Stimulated activated CD4-positive, alpha-beta T cell treated with anti-CD3 and anti-CD28 coated beads, Interleukin-1b, Interleukin-23, amount 100 ng/mL, for 24 hours (primary cell): ENCODE measurements at regions not wholly inside any gene's neighbourhood (a gene's known extent, or its start where the extent isn't known, plus 50 kb on each side); places are given as distances from the start of the nearest gene placed in this dataset.
"Not testable (repeated sequence)": the region's sequence is repeated elsewhere in the genome, so short reads cannot be mapped to it uniquely, and the experiment has no call there.

Experiments used
- DNase-seq, 4 experiments: peaks; one replicate each; pipeline ENCODE4 v3.0.0-alpha.2; 2020; ENCODE audit warnings: low read depth in 4 of 4, low spot score in 1 of 4

DNA sequence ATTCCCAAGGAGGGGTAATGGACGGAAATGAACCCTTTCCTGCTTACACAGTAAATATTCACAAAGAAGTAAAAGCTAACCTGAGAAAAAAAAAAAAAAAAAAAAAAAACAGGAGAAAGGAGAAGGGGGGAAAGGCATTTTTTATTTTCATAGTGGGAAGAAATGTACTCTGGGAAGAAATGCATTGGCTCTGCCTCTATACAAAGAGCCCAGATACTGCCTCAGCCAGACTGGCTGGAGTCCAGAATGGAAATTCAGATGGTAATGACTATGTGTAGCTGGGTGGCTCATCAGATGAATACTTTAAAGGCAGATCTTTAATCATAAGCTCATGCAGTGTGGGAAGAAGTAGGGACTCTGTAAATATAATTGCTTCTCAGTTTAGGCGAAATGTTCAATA lies 124.9 kb upstream of the ZNF608 start:
- no peak for DNase-seq

DNA sequence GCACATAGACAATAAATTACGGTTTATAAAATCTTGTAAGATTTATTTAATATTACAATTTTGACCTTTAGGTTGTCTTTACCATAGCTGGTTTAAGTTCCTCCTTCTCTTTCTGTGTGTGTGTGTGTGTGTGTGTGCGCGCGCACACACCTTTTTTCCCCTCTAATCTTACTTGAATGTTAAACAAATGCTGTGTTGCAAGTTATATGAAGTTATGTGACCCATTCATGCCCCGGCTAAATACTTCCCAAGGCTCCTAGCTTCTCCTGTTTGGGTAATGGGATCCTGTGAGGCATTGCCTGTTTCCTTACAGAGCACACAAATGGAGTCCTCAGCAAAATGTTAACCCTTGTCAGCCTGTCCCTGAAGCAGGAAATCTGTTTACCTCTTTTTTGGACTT lies 125.6 kb upstream of the ZNF608 start:
- DNase-seq: no peak

DNA sequence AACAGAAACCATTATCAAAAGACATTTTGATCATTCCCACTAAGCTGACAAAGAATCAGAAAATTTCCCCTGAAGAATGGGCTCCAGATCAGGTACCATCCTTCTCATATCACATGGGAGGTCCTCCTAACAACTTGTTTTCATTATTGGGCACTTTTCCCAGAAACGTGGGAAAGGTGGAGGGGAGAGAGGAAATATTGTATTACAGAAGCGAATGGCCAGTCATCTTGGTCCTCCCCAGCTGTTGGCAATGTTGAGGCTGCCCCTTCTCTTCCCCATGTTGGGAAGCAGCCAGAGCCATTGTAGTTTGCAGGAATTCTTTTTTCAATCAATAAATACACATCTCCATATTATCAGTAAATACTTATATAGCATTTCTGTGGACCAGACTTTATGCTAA lies 126.2 kb upstream of the ZNF608 start:
- DNase-seq: no peak

DNA sequence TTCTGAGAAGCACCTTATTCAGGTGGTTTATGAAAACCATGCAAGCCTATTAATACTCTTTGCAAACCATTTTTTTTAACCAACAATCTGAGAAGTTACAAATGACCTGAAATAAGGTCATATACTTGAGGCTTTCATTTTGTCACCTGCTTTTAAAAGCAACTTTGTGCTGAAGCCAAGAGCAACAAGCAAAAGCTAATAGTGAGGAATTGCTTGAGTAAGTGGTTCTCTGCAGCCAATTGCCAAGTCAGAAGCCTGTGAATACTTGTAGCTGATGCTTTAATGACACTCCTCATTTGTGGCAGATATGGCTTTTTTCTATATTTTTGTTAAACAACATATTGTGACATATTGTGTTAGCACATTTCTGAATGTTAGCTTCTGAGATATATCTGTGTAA lies 126.7 kb upstream of the ZNF608 start:
- no peak for DNase-seq

DNA sequence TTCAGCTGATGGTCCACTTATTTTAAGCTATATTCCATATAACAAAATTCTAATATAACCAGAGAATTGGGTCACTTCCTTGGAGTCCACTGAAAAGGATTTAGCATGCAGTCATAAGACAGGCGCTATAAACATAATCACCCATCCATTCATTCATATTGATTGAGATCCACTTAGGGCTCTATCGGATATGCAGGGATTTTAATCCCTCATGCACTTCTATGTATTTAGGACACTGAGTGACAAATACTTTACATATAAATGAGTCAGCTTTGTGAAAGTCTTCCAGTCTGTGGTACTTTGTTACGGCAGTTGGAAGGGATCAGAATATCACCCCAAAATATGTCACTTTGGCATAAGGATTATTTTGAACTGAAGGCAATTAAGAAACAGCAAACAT lies 127.3 kb upstream of the ZNF608 start:
- DNase-seq: no peak

DNA sequence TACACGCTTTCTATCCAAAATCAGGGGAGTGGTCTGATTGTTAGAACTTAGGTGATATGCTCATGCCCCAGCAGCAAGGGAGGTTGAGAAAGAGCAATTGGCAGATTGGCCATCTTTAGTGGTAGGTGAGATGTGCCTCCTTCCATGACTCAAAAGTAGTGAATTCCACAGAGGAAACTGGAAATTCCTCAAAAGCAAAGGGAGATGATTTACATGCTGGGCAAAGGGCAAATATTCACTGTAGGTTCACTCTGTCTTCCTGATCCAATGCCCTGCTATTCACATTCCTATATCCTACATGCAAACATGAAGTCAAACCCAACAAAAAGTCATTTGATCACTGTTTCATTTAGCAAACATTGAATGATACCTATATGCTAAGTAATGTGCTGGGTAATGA lies 130.1 kb upstream of the ZNF608 start:
- no peak for DNase-seq

DNA sequence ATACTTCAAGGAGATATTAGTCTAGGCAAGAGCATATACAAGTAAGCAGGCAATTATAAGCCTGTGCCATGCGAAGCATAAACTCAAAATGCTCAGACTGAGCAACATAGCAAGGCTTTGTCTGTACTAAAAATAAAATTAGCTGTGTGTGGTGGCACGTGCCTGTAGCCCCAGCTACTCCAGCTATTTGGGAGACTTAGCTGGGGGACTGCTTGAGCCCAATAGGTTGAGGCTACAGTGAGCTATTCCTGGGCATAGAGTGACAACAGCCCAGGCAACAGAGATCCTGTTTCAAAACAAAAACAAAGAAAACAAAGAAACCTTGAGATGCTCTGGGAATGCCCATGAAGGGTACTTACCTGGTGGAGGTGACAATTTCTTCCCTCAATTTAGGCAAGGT lies 130.5 kb upstream of the ZNF608 start:
- no peak for DNase-seq

DNA sequence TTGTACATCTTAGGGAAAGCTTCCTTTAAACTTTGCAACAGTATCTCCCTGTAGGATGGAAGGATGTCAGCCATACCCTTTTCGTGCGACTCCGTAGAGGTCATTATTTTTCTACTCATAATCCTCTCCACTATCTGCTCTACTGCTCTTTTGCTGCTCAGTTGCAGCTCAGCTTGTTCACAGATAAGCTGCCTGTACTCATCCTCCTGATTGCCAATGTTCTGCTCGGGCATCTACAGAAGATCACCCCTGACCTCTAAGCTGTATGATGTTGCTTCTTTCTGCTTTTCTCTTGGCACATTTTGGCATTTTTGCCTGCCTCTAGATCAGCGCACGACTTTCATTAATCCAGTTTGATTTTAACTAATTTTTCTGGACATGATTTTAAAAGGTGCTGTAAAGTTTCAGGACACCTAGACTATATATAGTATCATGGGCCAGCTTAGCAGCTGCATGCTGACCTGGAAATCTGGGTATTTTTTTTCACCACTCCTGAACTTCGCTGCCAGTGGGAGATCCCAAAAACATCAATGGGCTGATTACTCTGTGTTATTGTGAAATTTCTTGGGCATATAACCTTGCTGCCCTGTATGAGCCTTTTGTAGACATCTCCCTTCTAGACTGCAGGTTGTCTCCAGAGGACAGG lies 131.2 kb upstream of the ZNF608 start:
- DNase-seq: no peak

DNA sequence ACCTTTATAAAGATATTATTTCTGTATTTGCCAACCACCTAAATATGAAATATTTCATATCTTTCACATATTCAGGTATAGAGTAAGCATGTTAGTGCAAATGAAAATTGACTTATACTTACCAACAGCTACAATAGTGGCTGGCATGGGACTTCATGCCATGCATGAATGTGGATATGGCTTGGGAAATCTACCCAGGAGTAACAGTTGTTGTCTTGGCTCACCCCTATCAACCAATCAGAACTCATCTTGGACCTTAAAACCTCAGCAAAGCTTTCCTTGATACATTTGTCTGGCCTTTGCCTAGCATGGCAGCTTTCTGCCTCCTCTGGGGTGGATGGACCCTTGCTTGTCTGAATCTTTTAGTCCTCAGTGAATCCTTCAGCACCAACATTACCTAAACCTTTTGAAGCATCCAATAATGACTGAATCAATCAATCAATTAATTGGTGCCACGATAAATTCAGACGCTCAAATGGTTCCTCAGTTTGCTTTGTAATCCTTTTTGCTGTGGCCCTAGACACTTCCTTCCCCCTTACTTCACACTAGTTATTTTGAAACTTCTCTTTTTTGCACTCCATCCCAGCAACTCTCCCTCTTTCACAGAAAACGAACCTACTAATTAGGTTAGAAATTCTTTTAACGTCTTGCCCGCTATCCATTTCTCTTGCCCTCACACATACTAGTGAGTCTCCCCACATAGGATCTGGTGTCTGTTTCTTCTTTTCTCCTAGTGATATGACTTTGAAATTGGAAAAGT lies 132.3 kb upstream of the ZNF608 start:
- no peak for DNase-seq

DNA sequence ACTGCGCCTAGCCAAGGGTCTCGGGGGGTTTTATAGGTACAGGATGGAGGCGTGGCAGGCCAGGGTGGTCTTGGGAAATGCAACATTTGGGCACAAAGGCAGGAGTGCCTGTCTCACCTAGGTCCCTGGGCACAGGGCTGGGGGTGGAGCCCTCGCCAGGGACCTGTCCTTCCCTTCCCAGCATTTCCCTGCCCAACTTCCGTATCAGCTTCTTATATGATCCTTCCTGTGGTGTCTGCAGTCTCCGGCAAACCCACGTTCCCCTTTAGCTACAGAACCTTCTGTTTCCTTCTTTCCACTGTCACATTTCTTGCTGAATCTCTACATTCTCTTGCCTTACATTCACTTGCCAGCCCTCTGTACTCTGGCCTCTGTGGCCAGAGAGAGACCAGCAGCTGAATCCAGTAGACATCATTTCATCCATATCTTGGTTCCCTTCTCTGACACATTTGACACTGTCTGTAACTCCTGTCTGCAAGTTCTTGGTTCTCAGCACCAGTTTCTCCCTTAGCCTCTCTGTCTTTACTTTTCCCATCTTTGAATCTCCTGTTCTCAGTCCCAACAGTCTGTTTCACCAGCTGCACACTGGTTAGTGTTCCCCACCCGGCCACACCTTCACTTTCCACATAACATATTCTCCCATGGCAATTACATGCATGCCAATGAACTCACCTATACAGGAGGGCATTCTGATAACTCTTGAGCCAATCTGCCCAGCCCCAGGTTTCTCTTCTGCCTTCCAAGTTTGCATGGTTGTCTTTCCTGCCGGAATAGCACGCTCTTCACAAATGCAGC lies 134.7 kb upstream of the ZNF608 start:
- DNase-seq: no peak

DNA sequence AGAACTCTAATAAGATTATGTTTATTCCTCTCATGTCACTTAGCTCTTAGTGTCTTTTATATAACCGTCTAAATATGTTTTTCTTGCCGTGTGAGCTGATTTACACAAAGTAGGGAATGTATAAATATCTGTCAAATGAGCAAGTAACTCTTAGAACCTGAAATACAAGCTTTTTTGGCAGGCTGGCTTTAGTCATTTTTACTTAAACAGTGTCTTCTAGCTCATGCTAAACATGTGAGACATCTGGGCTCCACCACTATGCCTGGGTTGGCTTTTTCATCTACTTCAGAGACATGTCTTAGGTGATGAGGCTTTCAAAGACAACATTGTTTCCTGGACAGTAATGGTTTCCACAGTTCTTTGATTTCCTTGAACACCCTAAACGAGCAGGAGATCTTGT lies 137.2 kb upstream of the ZNF608 start:
- no peak for DNase-seq

DNA sequence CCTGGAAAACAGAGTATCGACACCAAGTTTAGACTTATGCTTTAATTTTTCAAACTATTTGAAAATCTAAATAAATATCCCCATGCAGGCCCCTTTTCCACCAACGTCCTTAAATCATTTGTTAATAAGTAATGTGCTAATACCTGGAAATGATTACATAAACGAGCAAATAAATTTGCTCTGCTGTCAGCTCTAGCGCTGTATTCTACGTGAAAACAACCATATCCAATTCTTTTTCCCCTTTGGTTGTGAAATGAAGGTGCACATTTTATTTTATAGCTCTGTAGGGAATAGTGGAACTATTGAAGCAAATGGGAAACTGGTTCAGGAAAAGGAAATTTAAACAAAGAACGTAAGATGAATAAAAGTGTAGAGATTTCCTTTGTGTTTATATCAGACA lies 137.7 kb upstream of the ZNF608 start:
- DNase-seq: no peak

DNA sequence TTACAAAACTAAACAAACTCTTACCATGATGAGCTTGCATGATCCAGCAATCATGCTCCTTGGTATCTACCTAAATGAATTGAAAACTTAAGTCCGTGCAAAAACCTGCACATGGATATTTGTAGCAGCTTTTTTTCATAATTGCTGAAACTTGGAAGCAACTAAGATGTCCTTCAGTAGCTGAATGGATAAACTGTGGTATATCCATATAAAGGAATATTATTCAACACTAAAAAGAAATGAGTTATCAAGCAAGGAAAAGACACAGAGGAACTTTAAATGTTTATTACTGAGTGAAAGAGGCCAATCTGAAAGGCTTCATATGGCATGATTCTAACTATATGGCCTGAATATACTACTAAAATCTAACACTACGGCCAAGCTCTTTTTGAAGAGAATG lies 139.1 kb upstream of the ZNF608 start:
- no peak for DNase-seq

DNA sequence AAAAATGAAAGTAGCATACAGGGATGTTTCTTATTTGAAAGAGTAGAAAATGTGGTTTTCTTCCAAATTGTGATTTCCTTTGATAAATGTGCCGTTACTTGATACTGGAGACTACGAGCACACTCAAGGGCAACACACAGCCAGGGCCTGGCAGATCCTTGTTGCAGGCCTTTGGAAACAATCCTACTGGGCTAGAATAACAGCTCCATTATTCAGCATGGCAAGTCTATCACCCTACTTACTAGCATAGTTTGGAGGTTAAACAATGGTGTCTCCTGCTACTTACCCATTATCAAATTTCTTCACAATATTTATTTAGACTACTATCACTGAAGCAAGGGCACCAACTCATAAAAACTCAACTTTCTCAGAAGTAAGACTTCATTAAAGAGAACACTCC lies 140.8 kb upstream of the ZNF608 start:
- DNase-seq: no peak

DNA sequence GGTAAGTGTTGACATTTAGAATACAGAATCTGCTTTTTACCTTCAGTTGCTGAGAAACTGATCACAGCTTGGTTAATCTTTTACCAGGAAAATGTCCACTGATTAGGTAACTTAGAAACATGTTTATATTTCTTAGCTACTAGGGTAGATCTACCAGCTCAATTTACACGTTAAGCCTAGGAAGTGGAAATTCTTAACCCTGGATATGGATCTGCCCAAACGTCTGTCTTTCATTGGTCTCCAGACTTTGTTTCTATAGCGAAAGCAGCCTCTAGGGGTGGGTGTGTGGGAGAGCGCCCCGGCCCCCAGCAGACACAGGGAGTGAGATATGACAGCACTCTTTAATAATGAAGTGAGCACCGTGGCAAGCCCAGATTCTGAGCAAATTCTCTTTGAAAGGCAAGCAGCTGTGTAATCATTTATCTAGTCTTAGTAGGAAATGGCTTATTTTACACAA lies 141.6 kb upstream of the ZNF608 start:
- no peak for DNase-seq

DNA sequence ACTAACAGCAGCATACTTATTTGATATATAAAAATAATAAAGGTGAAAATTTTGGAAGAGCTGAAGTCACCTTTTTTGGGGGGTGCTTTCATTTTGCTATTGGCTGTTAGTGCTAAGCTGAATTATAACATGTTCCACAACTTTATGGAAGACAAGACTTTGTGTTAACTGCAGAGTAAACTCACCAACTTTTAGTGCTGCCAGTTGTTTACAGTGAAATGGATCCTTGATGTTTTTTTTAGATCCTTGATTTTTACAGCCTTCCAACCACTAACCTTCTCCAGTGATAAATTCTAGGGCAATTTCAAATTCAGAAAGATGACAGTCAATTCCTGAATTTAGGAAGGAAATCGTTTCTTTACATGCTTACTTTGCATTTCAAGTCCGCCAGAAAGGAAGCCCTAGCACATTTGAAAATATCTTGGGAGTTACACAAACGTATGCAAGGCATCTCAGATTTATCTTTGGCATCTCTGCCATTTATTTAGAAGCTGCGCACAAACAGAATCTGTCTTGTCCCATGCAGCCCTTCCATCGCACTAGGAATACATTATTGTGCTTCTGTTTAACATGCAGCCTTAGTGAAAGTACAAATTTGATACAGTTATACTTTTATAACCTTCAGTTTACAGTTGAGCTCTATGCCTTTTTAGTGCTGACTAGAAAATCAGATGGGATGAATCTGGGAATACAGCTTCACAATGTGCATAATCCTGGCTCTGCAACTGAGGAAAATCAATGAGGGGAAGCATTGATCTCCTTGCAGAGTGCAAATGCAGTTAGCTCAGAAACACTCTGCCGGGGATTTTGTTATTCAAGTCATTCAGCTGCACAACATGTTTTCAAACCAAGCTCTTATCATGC lies 142.4 kb upstream of the ZNF608 start:
- DNase-seq: no peak

DNA sequence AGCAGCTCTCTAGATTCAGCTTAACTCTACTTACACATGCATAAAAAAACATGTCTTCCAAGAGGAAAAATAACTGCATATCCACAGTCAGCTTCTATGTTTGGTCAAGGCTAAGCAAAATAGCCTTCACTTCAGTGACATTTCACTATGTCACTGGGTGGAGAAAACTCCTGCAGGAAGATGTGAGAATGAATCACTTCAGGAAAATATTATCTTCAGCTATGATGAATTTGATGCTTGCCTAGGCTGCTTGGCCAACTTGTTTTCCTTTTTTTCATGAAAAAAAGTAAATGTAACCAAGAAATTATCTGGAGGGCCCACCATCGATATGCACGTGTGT lies 143.0 kb upstream of the ZNF608 start:
- no peak for DNase-seq

DNA sequence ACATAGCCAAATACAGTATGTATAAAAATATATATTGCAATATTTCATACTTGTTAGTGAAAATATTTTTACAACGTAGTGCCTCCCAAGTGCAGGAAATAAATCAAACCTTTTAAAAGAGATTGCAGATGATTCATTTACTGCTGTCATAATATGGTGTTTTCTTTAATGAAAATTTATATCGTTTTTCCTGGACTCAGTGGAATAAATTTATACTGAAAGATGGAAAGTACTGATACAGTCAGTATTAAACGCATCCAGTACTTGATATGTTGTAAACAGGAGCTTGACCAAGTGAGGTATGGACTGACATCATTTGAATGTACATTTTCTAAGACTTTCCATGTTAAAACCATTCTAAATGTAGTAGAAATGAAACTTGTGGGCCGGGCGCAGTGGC lies 143.4 kb upstream of the ZNF608 start:
- DNase-seq: no peak

DNA sequence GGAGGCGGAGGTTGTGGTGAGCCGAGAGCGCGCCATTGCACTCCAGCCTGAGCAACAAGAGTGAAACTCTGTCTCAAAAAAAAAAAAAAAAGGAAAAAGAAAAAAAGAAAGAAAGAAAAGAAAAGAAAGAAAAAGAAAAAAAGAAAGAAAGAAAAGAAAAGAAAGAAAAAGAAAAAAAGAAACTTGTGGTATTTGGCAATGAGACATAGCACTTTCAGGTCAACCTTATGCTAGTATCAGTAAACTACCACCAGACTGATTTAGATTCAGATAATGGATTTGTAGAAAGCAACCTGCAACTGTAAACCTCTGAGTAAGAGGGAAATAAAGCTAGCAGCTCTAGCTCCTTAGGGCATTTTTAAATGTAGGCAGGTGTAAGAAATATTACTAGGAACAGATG lies 144.0 kb upstream of the ZNF608 start:
- DNase-seq: not testable (repeated sequence)

DNA sequence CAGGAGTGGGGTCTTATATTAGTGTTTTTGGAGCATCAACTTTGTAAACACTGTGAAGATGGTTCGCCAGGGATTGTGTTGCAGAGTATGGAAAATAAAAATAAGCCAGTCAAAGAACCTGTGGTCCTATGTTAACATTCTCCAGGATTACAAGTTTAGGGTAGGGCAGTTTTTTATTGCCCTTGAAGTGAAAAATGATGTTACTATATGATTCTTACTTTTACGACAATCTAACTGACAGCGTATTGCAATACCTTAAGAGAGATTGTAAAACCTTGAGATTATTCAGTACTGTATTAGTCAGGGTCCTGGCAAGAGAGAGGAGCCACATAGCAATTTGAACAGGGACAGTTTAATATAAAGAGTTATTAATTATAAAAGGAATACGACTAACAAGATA lies 144.7 kb upstream of the ZNF608 start:
- no peak for DNase-seq

DNA sequence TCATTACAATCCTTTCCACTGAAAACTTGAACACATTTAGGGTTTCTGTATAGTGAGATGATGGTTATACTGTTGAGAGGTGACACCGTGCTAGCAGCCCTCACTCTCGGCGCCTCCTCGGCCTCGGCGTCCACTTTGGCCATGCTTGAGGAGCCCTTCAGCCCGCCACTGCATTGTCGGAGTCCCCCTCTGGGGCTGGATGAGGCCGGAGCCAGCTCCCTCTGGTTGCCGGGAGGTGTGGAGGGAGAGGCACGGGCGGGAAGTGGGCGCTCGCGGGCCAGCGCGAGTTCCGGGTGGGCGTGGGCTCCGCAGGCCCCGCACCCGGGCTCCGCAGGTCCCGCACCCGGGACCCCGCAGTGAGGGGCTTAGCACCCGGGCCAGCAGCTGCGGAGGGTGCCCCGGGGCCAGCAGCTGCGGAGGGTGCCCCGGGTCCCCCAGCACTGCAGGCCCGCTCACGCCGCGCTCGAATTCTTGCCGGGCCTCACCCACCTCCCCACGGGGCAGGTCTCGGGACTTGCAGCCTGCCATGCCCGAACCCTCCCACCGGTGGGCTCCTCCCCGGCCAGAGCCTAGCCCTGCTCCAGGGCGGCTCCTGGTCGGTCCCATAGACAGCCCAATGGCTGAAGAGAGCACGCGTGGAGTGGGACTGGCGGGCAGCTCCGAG lies 145.9 kb upstream of the ZNF608 start:
- DNase-seq: no peak
